GM23338 (cell line): ENCODE measurements at regions not wholly inside any gene's neighbourhood (a gene's known extent, or its start where the extent isn't known, plus 50 kb on each side); places are given as distances from the start of the nearest gene placed in this dataset.
"Not testable (repeated sequence)": the region's sequence is repeated elsewhere in the genome, so short reads cannot be mapped to it uniquely, and the experiment has no call there.

Experiments
- ATAC-seq: fragments of 200-7000 bp; cut with Tn5 transposase; 3 replicates; pipeline ENCODE4 v1.9.1; 2020
- DNase-seq: peaks from one replicate; pipeline ENCODE4 v3.0.0-alpha.2; 2015; ENCODE audit warnings: low spot score
- H2AFZ ChIP-seq: fragments of 200-600 bp; sonication (generic); 2 replicates; pipeline ENCODE4 v1.8.0; 2016; ENCODE audit warnings: antibody characterized with exemption, mild to moderate bottlenecking, moderate library complexity
- H3F3A ChIP-seq: fragments of 200-600 bp; sonication (generic); replicated peaks from 2 replicates; pipeline ENCODE4 v1.8.0; 2017; ENCODE audit warnings: antibody characterized with exemption, mixed run types, low read depth
- H3K27ac ChIP-seq: fragments of 200-600 bp; sonication (generic); 2 replicates; pipeline ENCODE4 v1.6.1; 2016; ENCODE audit warnings: low read depth
- H3K27me3 ChIP-seq: fragments of 200-600 bp; sonication (generic); 2 replicates; pipeline ENCODE4 v1.8.0; 2016; ENCODE audit warnings: mild to moderate bottlenecking, mixed run types, moderate library complexity; ENCODE audit not compliant: insufficient read depth
- H3K36me3 ChIP-seq: fragments of 200-600 bp; sonication (generic); 2 replicates; pipeline ENCODE4 v1.8.0; 2016; ENCODE audit warnings: mild to moderate bottlenecking; ENCODE audit not compliant: insufficient read depth
- H3K4me1 ChIP-seq: fragments of 200-600 bp; sonication (generic); 2 replicates; pipeline ENCODE4 v1.8.0; 2016; ENCODE audit warnings: mild to moderate bottlenecking, moderate library complexity; ENCODE audit not compliant: insufficient read depth
- H3K4me2 ChIP-seq: fragments of 200-600 bp; sonication (generic); 2 replicates; pipeline ENCODE4 v1.7.1; 2017; ENCODE audit warnings: mixed run types
- H3K4me3 ChIP-seq: fragments of 200-600 bp; sonication (generic); 2 replicates; pipeline ENCODE4 v1.6.1; 2016; ENCODE audit warnings: mixed run types
- H3K79me2 ChIP-seq: fragments of 200-600 bp; sonication (generic); replicated peaks from 2 replicates; pipeline ENCODE4 v1.8.0; 2017; ENCODE audit warnings: mild to moderate bottlenecking; ENCODE audit not compliant: insufficient read depth
- H3K9me2 ChIP-seq: fragments of 200-600 bp; sonication (generic); 2 replicates; pipeline ENCODE4 v1.8.0; 2017; ENCODE audit not compliant: insufficient read depth
- H4K20me1 ChIP-seq: fragments of 200-600 bp; sonication (generic); replicated peaks from 2 replicates; pipeline ENCODE4 v1.8.0; 2017; ENCODE audit warnings: mild to moderate bottlenecking; ENCODE audit not compliant: insufficient read depth
- H3K27ac Mint-ChIP-seq: 2 replicates; pipeline ENCODE4 v1.8.0; 2020; ENCODE audit warnings: inconsistent platforms, mild to moderate bottlenecking, moderate library complexity, mixed read lengths
- H3K27me3 Mint-ChIP-seq: 3 replicates; pipeline ENCODE4 v1.8.0; 2022; ENCODE audit warnings: low read depth, mild to moderate bottlenecking, moderate library complexity, mixed read lengths, inconsistent platforms; ENCODE audit not compliant: insufficient read depth, poor library complexity
- H3K36me3 Mint-ChIP-seq: 3 replicates; pipeline ENCODE4 v1.8.0; 2021; ENCODE audit warnings: low read depth, mild to moderate bottlenecking, inconsistent platforms, moderate library complexity, mixed read lengths
- H3K4me1 Mint-ChIP-seq: 3 replicates; pipeline ENCODE4 v1.8.0; 2020; ENCODE audit warnings: mild to moderate bottlenecking, inconsistent platforms, mixed read lengths
- H3K4me3 Mint-ChIP-seq: 3 replicates; pipeline ENCODE4 v1.8.0; 2021; ENCODE audit warnings: moderate library complexity, mild to moderate bottlenecking, inconsistent platforms, mixed read lengths
- H3K9me3 Mint-ChIP-seq: 3 replicates; pipeline ENCODE4 v1.8.0; 2020; ENCODE audit warnings: moderate library complexity, mild to moderate bottlenecking, inconsistent platforms, mixed read lengths
- CREB1 ChIP-seq: fragments of 250-450 bp; sonication (Bioruptor Pico); IDR thresholded peaks from 2 replicates; pipeline ENCODE4 v1.5.0; 2020; ENCODE audit warnings: low read depth, mild to moderate bottlenecking, moderate library complexity
- ETS1 ChIP-seq: IDR thresholded peaks from 2 replicates; pipeline ENCODE4 v1.6.1; 2016; ENCODE audit warnings: antibody characterized with exemption
- JUNB ChIP-seq: IDR thresholded peaks from one replicate; pipeline ENCODE4 v1.6.1; 2016; ENCODE audit warnings: antibody characterized with exemption; ENCODE audit not compliant: unreplicated experiment
- POLR2AphosphoS5 ChIP-seq: IDR thresholded peaks from 2 replicates; pipeline ENCODE4 v1.6.1; 2016; ENCODE audit warnings: antibody characterized with exemption, low read depth
- REST ChIP-seq: IDR thresholded peaks from one replicate; pipeline ENCODE4 v1.6.1; 2018; ENCODE audit warnings: antibody characterized with exemption; ENCODE audit not compliant: unreplicated experiment
- STAT1 ChIP-seq: IDR thresholded peaks from one replicate; pipeline ENCODE4 v1.6.1; 2016; ENCODE audit warnings: antibody characterized with exemption; ENCODE audit not compliant: unreplicated experiment
- ZNF114 ChIP-seq: fragments of 250-450 bp; sonication (Bioruptor Pico); IDR thresholded peaks from 2 replicates; pipeline ENCODE4 v1.5.0; 2020; ENCODE audit warnings: mild to moderate bottlenecking, moderate library complexity
- ZNF331 ChIP-seq: fragments of 250-450 bp; sonication (Bioruptor Pico); IDR thresholded peaks from 2 replicates; pipeline ENCODE4 v1.5.0; 2020; ENCODE audit warnings: low read depth, mild to moderate bottlenecking, moderate library complexity

GRCh38 chr12:46970636-46971035, 108.8 kb upstream of the PCED1B start:
- Histone ChIP-seq H3K27me3 (no peaks in the 10 kb centered on the region), H3F3A (no peaks in the 10 kb centered on the region), H2AFZ (no peak overlapping the region), H3K4me3 (no peak overlapping the region), H3K79me2 (no peaks in the 10 kb centered on the region), H3K4me1 (peaks cover 4% of the 10 kb centered on the region; the same call in 1 of the 2 replicates), H3K36me3 (no peaks in the 10 kb centered on the region), H3K9me2 (peaks cover 7% of the 10 kb centered on the region; the same call in 1 of the 2 replicates), H3K4me2 (no peak overlapping the region), H4K20me1 (no peaks in the 10 kb centered on the region), H3K27ac (no peak overlapping the region)
- H3K27me3 Mint-ChIP-seq = no peaks in the 10 kb centered on the region
- H3K9me3 Mint-ChIP-seq = peaks cover 11% of the 10 kb centered on the region; the same call in 2 of the 3 replicates
- H3K4me3 Mint-ChIP-seq = no peak overlapping the region
- DNase-seq (no peak), ATAC-seq (no peak)
- TF ChIP-seq ETS1 (no peak), STAT1 (no peak), CREB1 (CRISPR knock-in tag) (no peak), ZNF114 (CRISPR knock-in tag) (no peak), JUNB (no peak), ZNF331 (CRISPR knock-in tag) (no peak), POLR2AphosphoS5 (no peak), REST (no peak)
- H3K4me1 Mint-ChIP-seq = peaks cover 4% of the 10 kb centered on the region; the same call in 2 of the 3 replicates
- no peaks in the 10 kb centered on the region; the same call in 2 of the 3 replicates for H3K36me3 Mint-ChIP-seq
- no peak overlapping the region for H3K27ac Mint-ChIP-seq

GRCh38 chr12:46973937-46974336, 105.5 kb upstream of the PCED1B start:
- peaks cover 11% of the 10 kb centered on the region for H3K9me2 ChIP-seq
- H3K27me3 Mint-ChIP-seq, H3K4me3 Mint-ChIP-seq, H4K20me1 ChIP-seq, H3K27me3 ChIP-seq, H2AFZ ChIP-seq, H3K4me3 ChIP-seq, H3K4me1 ChIP-seq, H3K79me2 ChIP-seq, H3K27ac Mint-ChIP-seq, H3K36me3 Mint-ChIP-seq, H3F3A ChIP-seq, H3K27ac ChIP-seq, H3K36me3 ChIP-seq, H3K4me1 Mint-ChIP-seq, ATAC-seq, H3K4me2 ChIP-seq, DNase-seq: not testable (repeated sequence)
- H3K9me3 Mint-ChIP-seq = peaks cover 15% of the 10 kb centered on the region; the same call in 2 of the 3 replicates
